Muscle layer of colon (tissue), 2 donors: ENCODE measurements at regions not wholly inside any gene's neighbourhood (a gene's known extent, or its start where the extent isn't known, plus 50 kb on each side); places are given as distances from the start of the nearest gene placed in this dataset.

ENCODE experiments used
- H3K27ac ChIP-seq: one replicate; pipeline ENCODE4 v1.7.0; 2013; ENCODE audit warnings: low read depth, mild to moderate bottlenecking, low read length, moderate library complexity
- H3K27me3 ChIP-seq, 2 donors: one replicate each; pipeline ENCODE4 v1.7.0; 2013; ENCODE audit warnings: low read length in 2 of 2, mild to moderate bottlenecking in 2 of 2; ENCODE audit not compliant: insufficient read depth in 2 of 2, control insufficient read depth in 1 of 2
- H3K36me3 ChIP-seq: one replicate; pipeline ENCODE4 v1.7.0; 2013; ENCODE audit warnings: mild to moderate bottlenecking, low read length; ENCODE audit not compliant: insufficient read depth
- H3K4me1 ChIP-seq: one replicate; pipeline ENCODE4 v1.7.0; 2013; ENCODE audit warnings: mild to moderate bottlenecking, low read length; ENCODE audit not compliant: insufficient read depth
- H3K4me3 ChIP-seq, 2 donors: one replicate each; pipeline ENCODE4 v1.7.0; 2013; ENCODE audit warnings: low read length in 2 of 2, low read depth in 1 of 2, mild to moderate bottlenecking in 1 of 2, moderate library complexity in 1 of 2
- H3K9ac ChIP-seq: one replicate; pipeline ENCODE4 v1.7.0; 2013; ENCODE audit warnings: low read length
- H3K9me3 ChIP-seq: one replicate; pipeline ENCODE4 v1.7.0; 2013; ENCODE audit warnings: mild to moderate bottlenecking, low read length
- donor health status: abdominal sarcoma.
- donor health status: Adenocarcinoma of cecum.

DNA sequence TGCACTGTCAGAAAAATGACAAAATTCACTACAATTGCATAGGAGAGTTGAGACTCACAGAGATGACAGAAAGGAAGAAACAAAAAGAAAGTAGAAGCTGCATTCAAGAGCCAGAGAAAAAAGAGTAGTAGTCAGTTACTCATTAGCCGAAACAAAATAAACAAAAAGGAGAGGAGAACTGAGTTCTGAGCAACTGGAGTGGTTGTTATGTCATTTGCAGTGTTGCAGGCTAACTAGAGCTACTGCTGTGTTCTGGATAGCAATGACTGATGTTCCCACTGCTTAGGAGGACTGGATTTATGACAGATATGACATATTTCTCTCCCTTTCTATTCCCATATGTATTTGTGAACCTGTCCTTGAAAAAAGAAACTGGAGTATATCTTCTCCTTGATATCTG, 482.6 kb downstream of the RFC3 start:
- no peaks in the 10 kb centered on the region for H3K9me3 ChIP-seq
- H3K9ac ChIP-seq = no peak overlapping the region
- no peaks in the 10 kb centered on the region for H3K36me3 ChIP-seq
- no peak overlapping the region for H3K27ac ChIP-seq
- H3K4me3 ChIP-seq = no peak overlapping the region
- H3K27me3 ChIP-seq = no peaks in the 10 kb centered on the region
- H3K4me1 ChIP-seq = no peaks in the 10 kb centered on the region

DNA sequence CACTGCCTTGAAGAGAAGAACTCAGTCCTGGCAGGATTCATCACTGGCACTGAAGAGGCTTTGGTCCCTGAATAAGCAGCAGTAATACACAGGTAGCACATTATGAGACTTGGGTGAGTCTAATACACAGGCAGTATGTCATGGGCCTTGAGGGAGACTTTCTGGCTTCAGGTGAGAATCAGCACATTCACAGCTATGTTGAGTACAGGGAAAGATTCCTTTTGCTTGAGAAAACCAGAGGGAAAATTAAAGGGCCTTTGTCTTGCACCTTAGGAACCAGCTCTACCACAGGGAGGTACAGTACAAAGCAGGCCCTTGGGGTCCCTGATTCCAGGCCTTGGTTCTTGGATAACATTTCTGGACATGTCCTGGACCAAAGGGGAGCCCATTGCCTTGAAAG, 484.6 kb downstream of the RFC3 start:
- Histone ChIP-seq H3K4me1 (no peaks in the 10 kb centered on the region), H3K9ac (no peak overlapping the region), H3K27me3 (no peaks in the 10 kb centered on the region), H3K27ac (no peak overlapping the region), H3K4me3 (no peak overlapping the region), H3K9me3 (no peaks in the 10 kb centered on the region), H3K36me3 (no peaks in the 10 kb centered on the region)

DNA sequence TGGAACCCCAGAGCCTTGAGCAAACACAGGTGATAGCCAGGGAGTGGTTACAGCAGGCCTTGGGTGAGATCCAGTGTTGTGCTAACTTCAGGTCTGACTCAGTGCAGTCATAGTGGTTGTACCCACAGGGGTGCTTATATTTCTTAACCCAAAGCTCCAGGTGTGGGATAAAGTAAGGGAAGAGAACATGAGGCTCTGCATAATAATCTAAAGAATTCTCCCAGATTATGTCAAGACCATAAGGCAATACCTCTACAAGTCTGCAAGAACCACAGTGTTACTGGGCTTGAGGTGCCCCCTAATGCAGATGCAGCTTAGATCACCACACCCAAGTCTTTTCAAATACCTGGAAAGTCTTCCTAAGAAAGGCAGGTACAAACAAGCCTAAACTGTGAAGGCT, 485.4 kb downstream of the RFC3 start:
- Histone ChIP-seq H3K4me3 (no peak overlapping the region), H3K9ac (no peak overlapping the region), H3K27ac (no peak overlapping the region), H3K36me3 (no peaks in the 10 kb centered on the region), H3K9me3 (no peaks in the 10 kb centered on the region), H3K27me3 (no peaks in the 10 kb centered on the region), H3K4me1 (no peaks in the 10 kb centered on the region)

DNA sequence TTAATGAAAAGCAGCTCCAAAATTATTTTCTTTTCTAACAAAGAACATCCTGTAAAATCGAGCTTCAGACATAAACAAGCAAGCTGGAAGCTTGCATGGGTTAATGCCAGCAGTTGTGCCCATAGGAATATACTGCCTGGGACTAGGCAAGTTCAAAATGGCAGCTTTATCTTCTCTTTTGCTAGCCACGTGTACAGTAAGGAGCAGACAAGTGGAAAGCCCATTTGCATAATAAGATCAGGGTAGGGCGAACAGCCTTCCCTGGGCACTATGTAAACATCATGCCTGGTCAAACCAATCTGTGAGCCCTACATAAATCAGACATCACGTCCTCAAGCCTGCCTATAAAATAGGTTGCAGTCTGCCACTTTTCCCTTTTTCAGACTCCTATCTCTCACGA, 489.7 kb downstream of the RFC3 start:
- Histone ChIP-seq H3K4me1 (no peaks in the 10 kb centered on the region), H3K27ac (no peak overlapping the region), H3K36me3 (no peaks in the 10 kb centered on the region), H3K9ac (no peak overlapping the region), H3K4me3 (no peak overlapping the region), H3K9me3 (no peaks in the 10 kb centered on the region), H3K27me3 (no peaks in the 10 kb centered on the region)

DNA sequence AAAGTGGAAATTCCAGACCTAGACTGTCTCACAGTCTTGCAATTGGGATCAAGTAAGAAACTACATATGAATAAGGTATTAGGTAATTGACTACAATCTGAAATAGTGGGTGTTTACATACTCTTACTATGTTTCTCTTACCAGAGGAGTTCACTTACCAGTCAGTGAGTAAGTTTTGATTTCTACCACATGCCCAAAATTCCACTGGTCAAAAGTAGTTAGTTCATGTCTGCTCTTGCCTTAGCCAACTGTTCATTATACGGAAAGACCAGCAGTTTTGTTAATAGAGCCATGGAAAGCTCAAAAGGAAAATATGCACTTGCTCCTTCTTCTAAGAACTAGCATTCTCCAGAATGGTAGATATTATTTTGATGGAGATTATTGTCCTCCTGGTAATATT, 490.8 kb downstream of the RFC3 start:
- Histone ChIP-seq H3K27me3 (no peaks in the 10 kb centered on the region), H3K27ac (no peak overlapping the region), H3K9ac (no peak overlapping the region), H3K9me3 (no peaks in the 10 kb centered on the region), H3K4me1 (no peaks in the 10 kb centered on the region), H3K4me3 (no peak overlapping the region), H3K36me3 (no peaks in the 10 kb centered on the region)

DNA sequence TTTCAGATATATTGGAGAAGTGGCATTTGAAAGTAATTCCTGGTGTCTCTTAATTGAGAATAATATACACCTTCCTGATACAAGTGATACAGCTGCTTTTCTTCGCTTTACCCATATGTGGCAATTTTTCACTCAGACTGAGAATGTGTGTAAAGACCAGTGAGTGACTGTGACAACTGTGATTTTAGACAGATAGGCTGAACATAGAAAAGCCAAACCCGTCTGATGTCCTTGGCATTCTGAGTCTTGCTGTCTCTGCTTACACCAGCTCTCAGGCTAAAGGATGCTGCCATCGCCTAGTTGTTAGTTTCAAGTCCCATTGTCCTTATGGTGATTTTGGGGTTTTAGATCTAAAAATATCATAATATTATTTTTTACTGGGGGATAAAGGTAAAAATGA, 492.6 kb downstream of the RFC3 start:
- H3K27ac ChIP-seq = no peak overlapping the region
- H3K4me1 ChIP-seq = no peaks in the 10 kb centered on the region
- H3K27me3 ChIP-seq = no peaks in the 10 kb centered on the region
- H3K36me3 ChIP-seq = no peaks in the 10 kb centered on the region
- H3K9ac ChIP-seq = no peak overlapping the region
- H3K4me3 ChIP-seq = no peak overlapping the region
- no peaks in the 10 kb centered on the region for H3K9me3 ChIP-seq

DNA sequence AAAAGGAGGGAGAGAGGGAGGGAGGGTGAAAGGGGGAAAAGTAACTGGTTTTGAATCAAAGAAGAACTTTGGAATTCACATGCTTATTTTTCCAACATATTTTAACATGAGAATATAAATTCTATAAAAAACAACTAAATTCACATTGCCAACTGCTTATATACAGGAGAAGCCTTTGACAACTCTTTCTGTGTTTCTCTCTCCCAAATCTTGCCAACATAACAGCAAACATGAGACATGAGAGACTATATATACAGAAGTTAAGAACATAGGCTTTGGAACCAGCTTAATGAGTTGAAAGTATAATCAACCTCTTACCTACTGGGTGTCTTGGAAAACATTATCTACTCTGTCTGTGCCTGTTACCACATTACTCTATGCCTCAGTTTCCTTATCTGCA, 493.3 kb downstream of the RFC3 start:
- Histone ChIP-seq H3K4me3 (no peak overlapping the region), H3K9ac (no peak overlapping the region), H3K27me3 (no peaks in the 10 kb centered on the region), H3K27ac (no peak overlapping the region), H3K4me1 (no peaks in the 10 kb centered on the region), H3K9me3 (no peaks in the 10 kb centered on the region), H3K36me3 (no peaks in the 10 kb centered on the region)

DNA sequence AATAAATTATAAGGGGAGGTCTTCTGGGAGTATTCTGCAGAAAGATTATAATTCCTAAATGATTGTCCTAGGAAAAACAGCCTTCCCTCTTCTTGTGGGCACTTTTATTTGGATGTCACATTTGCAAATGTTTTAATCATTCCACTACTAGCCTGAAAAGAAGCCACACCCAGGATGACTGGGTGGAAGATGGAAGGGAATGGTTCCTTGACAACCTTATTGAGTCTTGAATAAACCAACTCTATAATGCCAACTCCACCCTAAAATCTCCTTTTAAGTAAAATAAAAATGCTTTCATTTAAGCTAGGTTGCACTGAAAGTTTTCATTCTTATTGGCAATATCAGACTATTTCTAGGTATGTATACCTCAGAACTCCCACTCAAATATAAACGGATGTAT, 494.6 kb downstream of the RFC3 start:
- Histone ChIP-seq H3K9ac (no peak overlapping the region), H3K9me3 (no peaks in the 10 kb centered on the region), H3K4me3 (no peak overlapping the region), H3K27ac (no peak overlapping the region), H3K4me1 (no peaks in the 10 kb centered on the region), H3K36me3 (no peaks in the 10 kb centered on the region), H3K27me3 (no peaks in the 10 kb centered on the region)

DNA sequence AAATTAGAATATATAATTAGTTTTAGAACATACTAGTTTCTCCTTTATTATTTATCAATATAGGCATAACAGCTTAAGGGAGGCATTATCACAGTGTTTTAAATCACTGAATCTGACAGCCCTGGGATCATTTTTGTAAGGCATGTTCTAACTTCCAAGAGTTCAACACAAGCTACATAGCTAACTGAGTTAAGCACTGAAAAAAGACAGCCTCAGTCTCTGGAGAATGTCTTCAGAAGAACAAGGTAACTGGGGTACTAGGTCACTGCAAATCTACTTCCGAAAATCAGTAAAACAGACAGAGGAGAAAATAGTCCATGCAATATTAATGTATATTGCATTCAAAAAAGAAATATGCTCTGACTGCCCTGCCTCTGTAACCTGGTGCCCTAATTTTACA, 502.1 kb downstream of the RFC3 start:
- H3K9me3 ChIP-seq = no peaks in the 10 kb centered on the region
- no peak overlapping the region for H3K9ac ChIP-seq
- no peak overlapping the region for H3K4me3 ChIP-seq
- H3K4me1 ChIP-seq = peaks cover 5% of the 10 kb centered on the region
- H3K27ac ChIP-seq = no peak overlapping the region
- H3K36me3 ChIP-seq = no peaks in the 10 kb centered on the region
- H3K27me3 ChIP-seq = no peaks in the 10 kb centered on the region

DNA sequence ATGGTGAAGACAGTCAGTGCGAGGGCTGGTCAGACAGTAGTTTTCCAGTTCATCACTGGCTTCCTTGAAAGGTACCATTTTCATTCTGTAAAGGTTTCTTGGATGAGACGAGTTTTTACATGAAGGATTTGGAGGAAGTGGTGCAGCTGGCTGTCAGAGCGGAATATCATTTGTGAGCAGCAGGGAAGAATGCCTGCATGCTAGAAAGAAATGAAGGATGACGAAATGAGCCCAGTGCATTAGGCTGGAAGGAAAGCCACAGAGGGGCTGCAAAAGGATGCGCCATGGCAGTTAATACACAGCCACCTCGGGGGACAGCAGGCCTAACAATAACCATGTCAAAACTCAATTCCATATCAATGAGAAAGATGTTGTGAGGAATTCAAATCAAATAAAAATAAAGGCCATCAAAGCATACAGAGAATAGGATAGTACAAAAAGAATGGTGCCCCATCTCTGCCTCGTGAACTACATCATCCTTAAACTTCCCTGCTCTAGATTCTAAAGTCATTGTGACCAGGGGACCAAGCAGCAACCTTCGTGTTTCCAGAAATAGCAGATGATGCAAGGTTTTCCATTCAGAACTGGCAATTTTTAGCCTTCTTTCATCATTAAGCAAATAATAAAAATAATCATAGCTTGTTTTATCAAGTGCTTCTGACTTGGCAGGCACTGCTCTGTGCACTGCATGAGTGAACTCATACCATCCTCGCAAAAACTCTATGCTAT, 504.2 kb downstream of the RFC3 start:
- Histone ChIP-seq H3K4me3 (no peak overlapping the region), H3K9ac (no peak overlapping the region), H3K9me3 (no peaks in the 10 kb centered on the region), H3K27ac (no peak overlapping the region), H3K27me3 (no peaks in the 10 kb centered on the region), H3K4me1 (peaks cover 5% of the 10 kb centered on the region), H3K36me3 (no peaks in the 10 kb centered on the region)

DNA sequence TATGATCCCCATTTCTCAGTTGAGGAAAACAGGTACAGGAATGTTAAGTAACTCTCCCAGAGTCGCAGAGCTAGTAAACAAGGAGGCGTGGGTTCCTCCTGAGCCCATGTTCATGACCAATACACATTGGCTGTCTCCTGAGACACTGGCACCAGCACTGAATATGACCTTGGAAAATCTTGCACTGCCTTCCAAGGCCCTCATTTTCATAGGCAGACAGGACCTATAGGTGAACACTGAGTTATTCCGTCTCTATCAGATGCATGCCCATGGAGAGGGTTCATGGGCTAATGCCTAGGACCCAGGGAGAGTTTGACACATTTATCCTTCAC, 504.8 kb downstream of the RFC3 start:
- no peaks in the 10 kb centered on the region for H3K9me3 ChIP-seq
- no peaks in the 10 kb centered on the region for H3K27me3 ChIP-seq
- no peak overlapping the region for H3K27ac ChIP-seq
- peaks cover 5% of the 10 kb centered on the region for H3K4me1 ChIP-seq
- no peak overlapping the region for H3K4me3 ChIP-seq
- H3K36me3 ChIP-seq = no peaks in the 10 kb centered on the region
- H3K9ac ChIP-seq = no peak overlapping the region
